ENCODE measurements at regions not wholly inside any gene's neighbourhood (a gene's known extent, or its start where the extent isn't known, plus 50 kb on each side); places are given as distances from the start of the nearest gene placed in this dataset.

- no peak for DNase-seq (ENCODE audit: low read depth, low spot score)
- no peak overlapping the region for H3K27ac ChIP-seq
Measured at GRCh38 chr5:167232675-167233311, 1058.7 kb upstream of the WWC1 start.

GRCh38 chr5:167233507-167234220 is 1057.8 kb upstream of the WWC1 start:
- no peak overlapping the region for H3K27ac ChIP-seq
- DNase-seq (ENCODE audit: low read depth, low spot score), result no peak

GRCh38 chr5:167241436-167242067 is 1049.9 kb upstream of the WWC1 start:
- H3K27ac ChIP-seq, result no peak overlapping the region
- DNase-seq (ENCODE audit: low read depth, low spot score), result no peak

- H3K27ac ChIP-seq, result no peak overlapping the region
- DNase-seq (ENCODE audit: low read depth, low spot score), result no peak
Measured at GRCh38 chr5:167242701-167243100, 1048.7 kb upstream of the WWC1 start.

- H3K27ac ChIP-seq, result no peak overlapping the region
- no peak for DNase-seq (ENCODE audit: low read depth, low spot score)
Measured at GRCh38 chr5:167243463-167243862, 1048.0 kb upstream of the WWC1 start.

- no peak for DNase-seq (ENCODE audit: low read depth, low spot score)
- H3K27ac ChIP-seq, result no peak overlapping the region
Measured at GRCh38 chr5:167244583-167244982, 1046.9 kb upstream of the WWC1 start.

GRCh38 chr5:167245868-167246267 is 1045.6 kb upstream of the WWC1 start:
- no peak for DNase-seq (ENCODE audit: low read depth, low spot score)
- H3K27ac ChIP-seq, result no peak overlapping the region

- H3K27ac ChIP-seq, result no peak overlapping the region
- DNase-seq (ENCODE audit: low read depth, low spot score), result no peak
Measured at GRCh38 chr5:167247816-167248215, 1043.6 kb upstream of the WWC1 start.

- no peak for DNase-seq (ENCODE audit: low read depth, low spot score)
- no peak overlapping the region for H3K27ac ChIP-seq
Measured at GRCh38 chr5:167248257-167248656, 1043.2 kb upstream of the WWC1 start.

- no peak overlapping the region for H3K27ac ChIP-seq
- DNase-seq (ENCODE audit: low read depth, low spot score), result no peak
Measured at GRCh38 chr5:167250996-167251395, 1040.4 kb upstream of the WWC1 start.

GRCh38 chr5:167254132-167254531 is 1037.3 kb upstream of the WWC1 start:
- no peak for DNase-seq (ENCODE audit: low read depth, low spot score)
- no peak overlapping the region for H3K27ac ChIP-seq

- DNase-seq (ENCODE audit: low read depth, low spot score), result no peak
- H3K27ac ChIP-seq, result no peak overlapping the region
Measured at GRCh38 chr5:167255926-167256325, 1035.5 kb upstream of the WWC1 start.

GRCh38 chr5:167259806-167260205 is 1031.6 kb upstream of the WWC1 start:
- no peak for DNase-seq (ENCODE audit: low read depth, low spot score)
- no peak overlapping the region for H3K27ac ChIP-seq

- H3K27ac ChIP-seq, result no peak overlapping the region
- no peak for DNase-seq (ENCODE audit: low read depth, low spot score)
Measured at GRCh38 chr5:167261309-167262100, 1029.9 kb upstream of the WWC1 start.

- no peak overlapping the region for H3K27ac ChIP-seq
- DNase-seq (ENCODE audit: low read depth, low spot score), result no peak
Measured at GRCh38 chr5:167263185-167263584, 1028.3 kb upstream of the WWC1 start.

- DNase-seq (ENCODE audit: low read depth, low spot score), result no peak
- H3K27ac ChIP-seq, result no peak overlapping the region
Measured at GRCh38 chr5:167264348-167264747, 1027.1 kb upstream of the WWC1 start.

GRCh38 chr5:167268337-167268736 is 1023.1 kb upstream of the WWC1 start:
- DNase-seq (ENCODE audit: low read depth, low spot score), result no peak
- H3K27ac ChIP-seq, result no peak overlapping the region

GRCh38 chr5:167269146-167269545 is 1022.3 kb upstream of the WWC1 start:
- no peak for DNase-seq (ENCODE audit: low read depth, low spot score)
- H3K27ac ChIP-seq, result no peak overlapping the region

- H3K27ac ChIP-seq, result no peak overlapping the region
- no peak for DNase-seq (ENCODE audit: low read depth, low spot score)
Measured at GRCh38 chr5:167271081-167271480, 1020.4 kb upstream of the WWC1 start.

GRCh38 chr5:167271511-167271910 is 1019.9 kb upstream of the WWC1 start:
- no peak for DNase-seq (ENCODE audit: low read depth, low spot score)
- H3K27ac ChIP-seq, result no peak overlapping the region

GRCh38 chr5:167280111-167280510 is 1011.3 kb upstream of the WWC1 start:
- no peak for DNase-seq (ENCODE audit: low read depth, low spot score)
- H3K27ac ChIP-seq, result no peak overlapping the region
